HCT116 (cell line): ENCODE measurements at regions not wholly inside any gene's neighbourhood (a gene's known extent, or its start where the extent isn't known, plus 50 kb on each side); places are given as distances from the start of the nearest gene placed in this dataset.
A peak's percentile ranks its signal among the peaks of the same experiment; 100 is the strongest.

ENCODE experiments used
- ATAC-seq: fragments of 200-7000 bp; cut with Tn5 transposase; 2 replicates; pipeline ENCODE4 v1.9.1; 2020; ENCODE audit warnings: mild to moderate bottlenecking, moderate library complexity
- BruUV-seq: library from RNA; stranded (reverse); fragments of 400-500 nt; replicated peaks from 2 replicates; lab custom pipeline; 2021; lab: Mats Ljungman, UMichigan
- CTCF ChIA-PET: fragments of 300-600 bp; sonication (Branson Sonifier 250); formaldehyde crosslinking; loops from one replicate; lab custom pipeline; 2021; ENCODE audit warnings: antibody characterized with exemption; lab: Charles Lee
- POLR2A ChIA-PET: fragments of 300-600, 350-600 bp; sonication (Branson Sonifier 250); formaldehyde crosslinking; loops from one replicate; lab custom pipeline; 2021; ENCODE audit warnings: antibody characterized with exemption; lab: Charles Lee
- RAD21 ChIA-PET, 2 experiments: fragments of 300-600 bp; sonication (Branson Sonifier 250); formaldehyde crosslinking; loops; one replicate each; lab custom pipeline; 2023; ENCODE audit warnings: low total read pairs in 2 of 2; ENCODE audit not compliant: uncharacterized antibody in 2 of 2, unreplicated experiment in 2 of 2, low non-redundant PET in 1 of 2; lab: Charles Lee
- DNase-seq: peaks from one replicate; pipeline ENCODE4 v3.0.0-alpha.2; 2010; ENCODE audit warnings: low read depth, low spot score
- H2AFZ ChIP-seq: fragments of 200-600 bp; shearing (Covaris generic), sonication (generic); 2 replicates; pipeline ENCODE4 v1.6.1; 2017; ENCODE audit warnings: low read depth, mixed run types, mixed read lengths, antibody characterized with exemption, low read length; ENCODE audit not compliant: poor library complexity, severe bottlenecking
- H3K27ac ChIP-seq: 2 replicates; pipeline ENCODE4 v1.5.1; 2012; ENCODE audit warnings: low read depth, low read length
- H3K27me3 ChIP-seq: fragments of 200-600 bp; sonication (generic); 2 replicates; pipeline ENCODE4 v1.6.1; 2016; ENCODE audit warnings: mixed run types, low read length, mixed read lengths; ENCODE audit not compliant: insufficient read depth
- H3K36me3 ChIP-seq, 2 experiments: fragments of 200-500 bp in 1 of 2; fragments of 200-600 bp in 1 of 2; sonication (Bioruptor generic) in 1 of 2; sonication (generic) in 1 of 2; 2 replicates each; pipeline versions ENCODE4 v1.5.1 to v1.6.1; 2014 to 2016; ENCODE audit warnings: low read length in 2 of 2, inconsistent platforms in 1 of 2, mixed read lengths in 1 of 2, mixed run types in 1 of 2; ENCODE audit not compliant: insufficient read depth in 2 of 2, control insufficient read depth in 1 of 2
- H3K4me1 ChIP-seq, 2 experiments: fragments of 200-600 bp in 1 of 2; sonication (generic) in 1 of 2; 2 replicates each; pipeline versions ENCODE4 v1.5.1 to v1.6.1; 2012 to 2017; ENCODE audit warnings: low read length in 2 of 2, inconsistent platforms in 1 of 2, mild to moderate bottlenecking in 1 of 2, mixed read lengths in 1 of 2, mixed run types in 1 of 2, moderate library complexity in 1 of 2; ENCODE audit not compliant: insufficient read depth in 2 of 2, control insufficient read depth in 1 of 2
- H3K4me2 ChIP-seq: fragments of 200-600 bp; sonication (generic); 2 replicates; pipeline ENCODE4 v1.6.1; 2017; ENCODE audit warnings: mixed run types, low read length, mixed read lengths
- H3K4me3 ChIP-seq, 2 experiments: fragments of 200-600 bp in 1 of 2; sonication (generic) in 1 of 2; replicated peaks in 1 of 2; 2 replicates each; pipeline ENCODE4 v1.5.1; 2011 to 2016; ENCODE audit warnings: low read length in 2 of 2, control low read depth in 1 of 2, low read depth in 1 of 2, mild to moderate bottlenecking in 1 of 2, mixed read lengths in 1 of 2, mixed run types in 1 of 2
- H3K79me2 ChIP-seq: fragments of 200-600 bp; sonication (generic); 2 replicates; pipeline ENCODE4 v1.6.1; 2017; ENCODE audit warnings: mild to moderate bottlenecking, mixed run types, low read length, moderate library complexity, mixed read lengths; ENCODE audit not compliant: insufficient read depth
- H3K9ac ChIP-seq: fragments of 200-600 bp; sonication (generic); 2 replicates; pipeline ENCODE4 v1.6.1; 2016; ENCODE audit warnings: low read length, mixed read lengths
- H3K9me2 ChIP-seq: fragments of 200-600 bp; sonication (generic), shearing (Covaris generic); 2 replicates; pipeline ENCODE4 v1.6.1; 2017; ENCODE audit warnings: mixed run types, mild to moderate bottlenecking, moderate library complexity; ENCODE audit not compliant: insufficient read depth
- H3K9me3 ChIP-seq, 2 experiments: fragments of 200-500 bp in 1 of 2; fragments of 200-600 bp in 1 of 2; sonication (Bioruptor generic) in 1 of 2; sonication (generic) in 1 of 2; 2 replicates each; pipeline ENCODE4 v1.6.1; 2014 to 2017; ENCODE audit warnings: low read length in 2 of 2, mixed read lengths in 2 of 2, inconsistent platforms in 1 of 2, low read depth in 1 of 2, mild to moderate bottlenecking in 1 of 2, mixed run types in 1 of 2, moderate library complexity in 1 of 2; ENCODE audit not compliant: control insufficient read depth in 1 of 2, insufficient read depth in 1 of 2
- H4K20me1 ChIP-seq: fragments of 200-600 bp; sonication (generic), shearing (Covaris generic); 2 replicates; pipeline ENCODE4 v1.6.1; 2017; ENCODE audit warnings: mixed run types, mild to moderate bottlenecking, moderate library complexity; ENCODE audit not compliant: insufficient read depth
- CBX3 ChIP-seq: IDR thresholded peaks from 2 replicates; pipeline ENCODE4 v1.6.1; 2012; ENCODE audit warnings: low read depth
- CEBPB ChIP-seq: IDR thresholded peaks from 2 replicates; pipeline ENCODE4 v1.6.1; 2012; ENCODE audit warnings: low read depth
- EGR1 ChIP-seq: IDR thresholded peaks from 2 replicates; pipeline ENCODE4 v1.6.1; 2012; ENCODE audit warnings: low read depth
- ELF1 ChIP-seq: IDR thresholded peaks from 2 replicates; pipeline ENCODE4 v1.6.1; 2012; ENCODE audit warnings: low read depth, borderline replicate concordance
- EZH2phosphoT487 ChIP-seq: fragments of 200-600 bp; IDR thresholded peaks from 2 replicates; pipeline ENCODE4 v1.6.1; 2018; ENCODE audit warnings: antibody characterized with exemption, borderline replicate concordance
- JUND ChIP-seq: IDR thresholded peaks from 2 replicates; pipeline ENCODE4 v1.6.1; 2012
- MAX ChIP-seq: IDR thresholded peaks from 2 replicates; pipeline ENCODE4 v1.6.1; 2012
- POLR2A ChIP-seq: IDR thresholded peaks from 2 replicates; pipeline ENCODE4 v1.7.0; 2011; ENCODE audit warnings: borderline replicate concordance; ENCODE audit not compliant: insufficient read depth, insufficient read length; ENCODE audit errors: extremely low read depth
- POLR2AphosphoS5 ChIP-seq: IDR thresholded peaks from 2 replicates; pipeline ENCODE4 v1.6.1; 2011; ENCODE audit warnings: mild to moderate bottlenecking, low read depth, low read length, moderate library complexity
- RAD21 ChIP-seq: IDR thresholded peaks from 2 replicates; pipeline ENCODE4 v1.6.1; 2012; ENCODE audit warnings: low read depth, mild to moderate bottlenecking
- REST ChIP-seq: IDR thresholded peaks from 2 replicates; pipeline ENCODE4 v1.6.1; 2012; ENCODE audit warnings: low read depth
- SIN3A ChIP-seq: IDR thresholded peaks from 2 replicates; pipeline ENCODE4 v1.6.1; 2012; ENCODE audit warnings: low read depth
- SP1 ChIP-seq: IDR thresholded peaks from 2 replicates; pipeline ENCODE4 v1.6.1; 2012; ENCODE audit warnings: low read depth
- SRF ChIP-seq: IDR thresholded peaks from 2 replicates; pipeline ENCODE4 v1.6.1; 2012; ENCODE audit warnings: low read depth
- YY1 ChIP-seq: IDR thresholded peaks from 2 replicates; pipeline ENCODE4 v1.6.1; 2011; ENCODE audit warnings: low read length, low read depth, moderate library complexity, mild to moderate bottlenecking; ENCODE audit not compliant: insufficient replicate concordance; ENCODE audit errors: extremely low read depth
- ZFX ChIP-seq: fragments of 450-650 bp; IDR thresholded peaks from 2 replicates; pipeline ENCODE4 v1.6.1; 2017
- ZNF274 ChIP-seq: fragments of 200-500 bp; sonication (Bioruptor generic); IDR thresholded peaks from 2 replicates; pipeline ENCODE4 v1.6.1; 2014; ENCODE audit warnings: mild to moderate bottlenecking, low read depth, low read length, inconsistent platforms
- intact Hi-C: fragments of 100-400 bp; cut with micrococcal nuclease; formaldehyde crosslinking; loops from 2 replicates; pipeline ENCODE4 v1.10.0; 2022

- DNase-seq (no peak), ATAC-seq (no peak)
- H3K36me3 ChIP-seq, result peaks cover 0 to 3% of the 10 kb centered on the region in 2 experiments; a peak in 1 of 4 replicates
- H3K9me3 ChIP-seq, result no peaks in the 10 kb centered on the region
- ChIA-PET CTCF (no interaction called here), POLR2A (no interaction called here), RAD21 (no interaction called here)
- peak overlapping the region; percentile 48; the same call in 1 of the 2 replicates for H3K27ac ChIP-seq
- no peaks in the 10 kb centered on the region for H3K79me2 ChIP-seq
- TF ChIP-seq YY1 (no peak), ELF1 (no peak), POLR2A (no peak), ZFX (no peak), MAX (no peak), CEBPB (no peak), EZH2phosphoT487 (no peak), CBX3 (no peak), SIN3A (no peak), EGR1 (no peak), ZNF274 (no peak), POLR2AphosphoS5 (no peak), RAD21 (no peak), SRF (no peak), REST (no peak), SP1 (no peak), JUND (no peak)
- BruUV-seq, result no TSS peak
- no peaks in the 10 kb centered on the region for H4K20me1 ChIP-seq
- H3K4me3 ChIP-seq, result no peak overlapping the region
- peaks cover 11 to 27% of the 10 kb centered on the region in 2 experiments for H3K4me1 ChIP-seq
- no peak overlapping the region for H3K9ac ChIP-seq
- H3K9me2 ChIP-seq, result no peaks in the 10 kb centered on the region
- no peak overlapping the region for H2AFZ ChIP-seq
- intact Hi-C loops, result no loop called here
- H3K27me3 ChIP-seq, result no peaks in the 10 kb centered on the region
- peak overlapping the region; percentile 58 for H3K4me2 ChIP-seq
These were observed 340.1 kb downstream of the SLC4A3 start for GRCh38 chr2:219967247-219968245.
